ENCODE measurements at regions not wholly inside any gene's neighbourhood (a gene's known extent, or its start where the extent isn't known, plus 50 kb on each side); places are given as distances from the start of the nearest gene placed in this dataset.

DNA sequence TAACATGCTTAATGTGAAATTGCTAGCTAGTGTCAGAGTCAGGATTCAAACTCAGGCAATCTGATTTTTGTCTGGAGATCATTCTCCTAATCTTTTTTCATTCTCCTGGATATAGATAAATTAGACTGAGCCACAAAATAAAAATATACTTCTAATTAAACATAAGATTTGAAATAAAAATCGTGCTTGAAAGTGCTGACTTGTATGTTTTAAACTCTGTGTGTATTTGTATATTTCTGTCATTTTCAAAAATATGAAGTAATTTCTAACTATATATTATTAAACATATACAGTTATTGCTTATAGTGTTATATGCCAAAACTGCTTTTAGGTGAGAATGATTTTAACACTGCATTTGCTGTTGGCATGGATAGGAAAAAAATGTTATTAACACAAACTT is 239.4 kb downstream of the KCNJ2 start:
- Histone ChIP-seq H3K9me3 (no peaks in the 10 kb centered on the region), H3K36me3 (no peaks in the 10 kb centered on the region), H3K27me3 (no peaks in the 10 kb centered on the region), H3K4me1 (ENCODE audit: insufficient read depth) (no peaks in the 10 kb centered on the region), H3K27ac (no peak overlapping the region), H3K4me3 (no peak overlapping the region)
- no peak for TF ChIP-seq POLR2A (IDR thresholded peaks at IDR 0.05)
- TF ChIP-seq, protein P1, sequence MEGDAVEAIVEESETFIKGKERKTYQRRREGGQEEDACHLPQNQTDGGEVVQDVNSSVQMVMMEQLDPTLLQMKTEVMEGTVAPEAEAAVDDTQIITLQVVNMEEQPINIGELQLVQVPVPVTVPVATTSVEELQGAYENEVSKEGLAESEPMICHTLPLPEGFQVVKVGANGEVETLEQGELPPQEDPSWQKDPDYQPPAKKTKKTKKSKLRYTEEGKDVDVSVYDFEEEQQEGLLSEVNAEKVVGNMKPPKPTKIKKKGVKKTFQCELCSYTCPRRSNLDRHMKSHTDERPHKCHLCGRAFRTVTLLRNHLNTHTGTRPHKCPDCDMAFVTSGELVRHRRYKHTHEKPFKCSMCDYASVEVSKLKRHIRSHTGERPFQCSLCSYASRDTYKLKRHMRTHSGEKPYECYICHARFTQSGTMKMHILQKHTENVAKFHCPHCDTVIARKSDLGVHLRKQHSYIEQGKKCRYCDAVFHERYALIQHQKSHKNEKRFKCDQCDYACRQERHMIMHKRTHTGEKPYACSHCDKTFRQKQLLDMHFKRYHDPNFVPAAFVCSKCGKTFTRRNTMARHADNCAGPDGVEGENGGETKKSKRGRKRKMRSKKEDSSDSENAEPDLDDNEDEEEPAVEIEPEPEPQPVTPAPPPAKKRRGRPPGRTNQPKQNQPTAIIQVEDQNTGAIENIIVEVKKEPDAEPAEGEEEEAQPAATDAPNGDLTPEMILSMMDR (IDR thresholded peaks at IDR 0.05), result no peak
- no peak for TF ChIP-seq EP300 (IDR thresholded peaks at IDR 0.05)
- 70 to 82% (median 82%) methylated on average over 1 of the region's 1 CpG for WGBS, 3 donors
- no peak for DNase-seq
- intact Hi-C loops (cut with DNase I), result no loop called here

DNA sequence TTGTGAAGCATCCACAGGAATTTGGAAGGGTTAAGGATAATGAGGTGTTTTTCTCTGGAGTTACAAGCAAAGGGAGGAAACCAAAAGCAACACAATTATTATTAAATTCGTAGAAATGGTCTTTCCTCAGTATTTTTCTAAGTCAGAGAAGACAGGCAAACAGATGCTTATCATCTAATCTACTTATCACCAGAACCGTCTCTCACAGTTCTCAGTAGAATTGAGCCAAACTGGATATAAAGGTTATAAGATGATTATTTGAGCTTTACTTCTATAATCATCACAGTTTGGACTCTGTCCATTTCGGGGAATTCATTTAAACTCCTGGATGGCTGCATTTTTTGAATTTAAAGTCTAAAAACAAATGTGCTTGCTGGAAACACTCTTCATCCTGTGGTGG is 245.0 kb downstream of the KCNJ2 start:
- intact Hi-C loops (cut with DNase I), result no loop called here
- no peak overlapping the region for H3K4me3 ChIP-seq
- no peaks in the 10 kb centered on the region for H3K36me3 ChIP-seq
- no peaks in the 10 kb centered on the region for H3K9me3 ChIP-seq
- no peaks in the 10 kb centered on the region for H3K27me3 ChIP-seq
- 10 to 24% (median 11%) methylated on average over 3 of the region's 3 CpGs for WGBS, 3 donors
- TF ChIP-seq, protein P1 (IDR thresholded peaks at IDR 0.05), result no peak
- TF ChIP-seq POLR2A (IDR thresholded peaks at IDR 0.05), result no peak
- no peak overlapping the region for H3K27ac ChIP-seq
- H3K4me1 ChIP-seq (ENCODE audit: insufficient read depth), result no peaks in the 10 kb centered on the region
- DNase-seq, result no peak

DNA sequence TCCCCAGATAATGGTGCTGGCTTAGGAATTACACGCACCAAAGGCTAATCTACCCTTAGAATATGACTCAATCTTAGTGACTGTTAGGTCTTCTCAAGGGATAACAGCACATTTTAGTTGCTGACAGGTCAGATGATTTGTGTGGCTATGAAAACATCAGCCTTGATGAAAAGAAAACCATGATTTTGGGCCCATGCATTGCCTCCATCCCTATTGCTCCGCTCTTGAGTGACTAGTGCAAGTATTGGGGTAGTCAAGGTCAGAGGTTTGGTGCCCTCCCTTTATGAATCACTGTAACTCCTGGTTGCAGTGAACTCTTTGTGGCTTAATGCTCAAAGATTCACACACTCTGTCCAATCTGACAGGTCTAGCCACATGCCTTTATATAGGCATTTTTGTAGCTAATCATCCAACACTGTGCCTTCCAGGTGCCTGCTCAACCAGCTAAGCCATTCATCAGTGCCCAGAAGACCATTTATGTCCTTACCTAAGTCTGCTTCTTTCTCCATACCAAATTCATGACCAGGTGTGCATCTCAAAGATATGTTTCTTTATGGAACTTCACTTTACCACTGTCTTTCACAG is 251.6 kb downstream of the KCNJ2 start:
- H3K27ac ChIP-seq, result no peak overlapping the region
- no peaks in the 10 kb centered on the region for H3K27me3 ChIP-seq
- TF ChIP-seq, protein P1 (IDR thresholded peaks at IDR 0.05), result no peak
- TF ChIP-seq EP300 (IDR thresholded peaks at IDR 0.05), result no peak
- no peak for TF ChIP-seq POLR2A (IDR thresholded peaks at IDR 0.05)
- H3K4me3 ChIP-seq, result no peak overlapping the region
- intact Hi-C loops (cut with DNase I), result no loop called here
- H3K4me1 ChIP-seq (ENCODE audit: insufficient read depth), result no peaks in the 10 kb centered on the region
- WGBS, 3 donors, result 90 to 95% (median 92%) methylated on average over 2 of the region's 2 CpGs
- no peaks in the 10 kb centered on the region for H3K9me3 ChIP-seq
- H3K36me3 ChIP-seq, result no peaks in the 10 kb centered on the region
- DNase-seq, result no peak

DNA sequence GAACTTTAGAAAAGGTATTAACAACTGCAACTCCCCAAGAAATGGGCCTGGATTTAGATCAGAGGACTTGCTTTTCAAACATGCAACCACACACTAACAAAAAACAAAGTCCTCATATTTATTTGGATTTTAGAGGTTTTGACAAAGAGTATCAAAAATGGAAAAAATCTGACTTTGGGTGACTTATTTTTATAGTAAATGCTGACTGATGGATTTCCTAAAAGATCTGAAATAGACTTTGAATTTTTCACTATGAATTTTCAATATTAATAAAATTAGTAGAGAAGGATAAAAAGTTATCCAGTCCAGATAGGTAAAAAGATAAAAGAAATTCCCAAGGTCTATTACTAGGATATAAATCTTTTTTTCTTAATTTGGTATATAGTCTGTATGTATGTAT is 253.5 kb downstream of the KCNJ2 start:
- Histone ChIP-seq H3K36me3 (no peaks in the 10 kb centered on the region), H3K9me3 (no peaks in the 10 kb centered on the region), H3K4me3 (no peak overlapping the region), H3K27me3 (no peaks in the 10 kb centered on the region), H3K27ac (no peak overlapping the region), H3K4me1 (ENCODE audit: insufficient read depth) (no peaks in the 10 kb centered on the region)
- TF ChIP-seq POLR2A (IDR thresholded peaks at IDR 0.05), result no peak
- no peak for TF ChIP-seq EP300 (IDR thresholded peaks at IDR 0.05)
- TF ChIP-seq, protein P1 (IDR thresholded peaks at IDR 0.05), result no peak
- no peak for DNase-seq
- intact Hi-C loops (cut with DNase I), result no loop called here

All from ovary (tissue), 7 donors.